AG04449 (cell line): ENCODE measurements at regions not wholly inside any gene's neighbourhood (a gene's known extent, or its start where the extent isn't known, plus 50 kb on each side); places are given as distances from the start of the nearest gene placed in this dataset.

Experiments used
- CTCF ChIA-PET: fragments of 350-600 bp; formaldehyde crosslinking; extraction: SDS; loops from one replicate; lab custom pipeline; 2021; ENCODE audit warnings: antibody characterized with exemption; lab: Yijun Ruan, JAX
- POLR2A ChIA-PET: fragments of 400-600, 350-600 bp; formaldehyde crosslinking; extraction: SDS; loops from one replicate; lab custom pipeline; 2020; ENCODE audit warnings: antibody characterized with exemption, inconsistent platforms; lab: Yijun Ruan, JAX
- DNase-seq: peaks from one replicate; pipeline ENCODE4 v3.0.0-alpha.2; 2010; ENCODE audit warnings: low read depth, low spot score
- H3K4me3 ChIP-seq: 2 replicates; pipeline ENCODE4 v1.5.1; 2011; ENCODE audit warnings: low read depth, mild to moderate bottlenecking, control low read depth, low read length
- TF ChIP-seq, protein P1 (sequence below): IDR thresholded peaks from one replicate; pipeline ENCODE4 v1.5.1; 2011; ENCODE audit warnings: mild to moderate bottlenecking, moderate library complexity, low read length, control low read depth, inconsistent platforms; ENCODE audit not compliant: insufficient read depth; ENCODE audit errors: missing control alignments

GRCh38 chr3:161598639-161599038 lies 102.0 kb downstream of the OTOL1 start:
- CTCF ChIA-PET = no interaction called here
- POLR2A ChIA-PET = no interaction called here
- no peak overlapping the region for H3K4me3 ChIP-seq
- DNase-seq = no peak
- TF ChIP-seq, protein P1, sequence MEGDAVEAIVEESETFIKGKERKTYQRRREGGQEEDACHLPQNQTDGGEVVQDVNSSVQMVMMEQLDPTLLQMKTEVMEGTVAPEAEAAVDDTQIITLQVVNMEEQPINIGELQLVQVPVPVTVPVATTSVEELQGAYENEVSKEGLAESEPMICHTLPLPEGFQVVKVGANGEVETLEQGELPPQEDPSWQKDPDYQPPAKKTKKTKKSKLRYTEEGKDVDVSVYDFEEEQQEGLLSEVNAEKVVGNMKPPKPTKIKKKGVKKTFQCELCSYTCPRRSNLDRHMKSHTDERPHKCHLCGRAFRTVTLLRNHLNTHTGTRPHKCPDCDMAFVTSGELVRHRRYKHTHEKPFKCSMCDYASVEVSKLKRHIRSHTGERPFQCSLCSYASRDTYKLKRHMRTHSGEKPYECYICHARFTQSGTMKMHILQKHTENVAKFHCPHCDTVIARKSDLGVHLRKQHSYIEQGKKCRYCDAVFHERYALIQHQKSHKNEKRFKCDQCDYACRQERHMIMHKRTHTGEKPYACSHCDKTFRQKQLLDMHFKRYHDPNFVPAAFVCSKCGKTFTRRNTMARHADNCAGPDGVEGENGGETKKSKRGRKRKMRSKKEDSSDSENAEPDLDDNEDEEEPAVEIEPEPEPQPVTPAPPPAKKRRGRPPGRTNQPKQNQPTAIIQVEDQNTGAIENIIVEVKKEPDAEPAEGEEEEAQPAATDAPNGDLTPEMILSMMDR = no peak

DNA sequence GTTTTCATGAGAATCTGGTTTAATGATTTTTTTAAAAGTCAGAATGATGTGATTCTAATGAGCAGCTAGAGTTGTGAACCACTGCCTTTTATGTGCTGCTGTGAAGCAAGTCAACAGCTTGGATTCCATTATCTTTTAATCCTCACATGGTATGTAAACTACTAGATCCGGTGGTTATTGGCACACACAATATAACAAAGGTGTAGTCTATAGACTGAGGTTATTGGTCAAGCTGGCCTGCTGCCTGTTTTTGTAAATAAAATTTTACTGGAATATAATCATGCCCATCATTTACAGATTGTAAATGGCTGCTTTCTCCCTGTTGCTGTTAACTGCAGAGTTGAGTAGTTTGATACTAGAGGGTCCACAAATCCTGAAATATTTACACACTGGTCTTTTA lies 103.1 kb downstream of the OTOL1 start:
- ChIA-PET CTCF (no interaction called here), POLR2A (no interaction called here)
- H3K4me3 ChIP-seq = no peak overlapping the region
- DNase-seq = no peak
- TF ChIP-seq, protein P1 = no peak

- H3K4me3 ChIP-seq = no peak overlapping the region
- POLR2A ChIA-PET = no interaction called here
- TF ChIP-seq, protein P1 = no peak
- DNase-seq = no peak
- CTCF ChIA-PET = no interaction called here
Observed at GRCh38 chr3:161600173-161600572, 103.6 kb downstream of the OTOL1 start.

GRCh38 chr3:161602475-161602874 lies 105.9 kb downstream of the OTOL1 start:
- no peak for DNase-seq
- ChIA-PET POLR2A (no interaction called here), CTCF (no interaction called here)
- no peak overlapping the region for H3K4me3 ChIP-seq
- TF ChIP-seq, protein P1 = no peak

DNA sequence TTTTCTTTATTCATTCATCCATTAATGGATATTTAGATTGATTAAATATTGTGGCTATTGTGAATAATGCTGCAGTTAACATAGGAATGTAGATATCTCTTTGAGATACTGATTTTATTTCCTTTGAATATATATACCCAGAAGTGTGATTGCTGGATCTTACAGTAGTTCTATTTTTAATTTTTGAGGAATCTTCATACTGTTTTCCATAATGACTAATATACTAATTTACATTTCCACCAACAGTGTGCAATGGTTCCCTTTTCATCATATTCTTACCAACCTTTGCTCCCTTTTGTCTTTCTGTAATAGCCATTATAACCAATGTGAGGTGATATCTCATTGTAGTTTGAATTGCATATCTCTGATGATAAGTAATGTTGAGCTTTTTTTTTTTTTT lies 106.3 kb downstream of the OTOL1 start:
- TF ChIP-seq, protein P1 = no peak
- no peak for DNase-seq
- ChIA-PET POLR2A (no interaction called here), CTCF (no interaction called here)
- no peak overlapping the region for H3K4me3 ChIP-seq

GRCh38 chr3:161607056-161607455 lies 110.4 kb downstream of the OTOL1 start:
- POLR2A ChIA-PET = no interaction called here
- H3K4me3 ChIP-seq = no peak overlapping the region
- TF ChIP-seq, protein P1 = no peak
- CTCF ChIA-PET = no interaction called here
- DNase-seq = no peak
